ENCODE measurements at regions not wholly inside any gene's neighbourhood (a gene's known extent, or its start where the extent isn't known, plus 50 kb on each side); places are given as distances from the start of the nearest gene placed in this dataset.

DNA sequence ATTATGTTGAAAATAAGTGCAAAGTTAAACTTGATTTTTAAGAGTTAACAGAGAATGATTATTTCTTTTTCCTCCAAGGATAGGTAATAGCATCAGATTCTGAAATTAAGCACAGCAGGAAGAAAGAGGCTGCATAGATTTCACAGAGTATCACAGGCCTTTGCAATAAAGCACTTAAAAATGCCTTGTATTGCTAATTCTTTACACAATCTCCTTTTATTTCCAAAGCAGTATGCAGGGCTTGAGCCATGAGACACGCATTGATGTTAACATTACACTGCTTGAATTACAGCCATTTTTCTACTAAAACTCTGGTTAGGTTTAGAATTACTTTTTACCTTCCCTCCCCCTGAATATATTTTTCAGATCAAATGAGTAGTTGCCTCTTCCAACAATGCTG, 398.3 kb downstream of the BCAT1 start:
- intact Hi-C loops (cut with micrococcal nuclease): no loop called here

More for the DNA sequence above, 398.3 kb downstream of the BCAT1 start:
- BruUV-seq (replicated peaks): no TSS peak
- Histone ChIP-seq H3K9ac (ENCODE audit: low read length) (no peak overlapping the region), H3K36me3 (ENCODE audit: control insufficient read depth in 1 of 2, insufficient read depth in 2 of 2, low read length in 2 of 2) (no peaks in the 10 kb centered on the region), H3K27ac (ENCODE audit: low read depth, low read length) (no peak overlapping the region), H3K4me1 (ENCODE audit: control insufficient read depth in 1 of 2, insufficient read depth in 2 of 2, low read length in 2 of 2) (no peaks in the 10 kb centered on the region), H3K9me2 (ENCODE audit: insufficient read depth) (no peaks in the 10 kb centered on the region), H3K4me3 (replicated peaks in 1 of 2; ENCODE audit: low read depth in 1 of 2, low read length in 2 of 2) (no peak overlapping the region), H3K9me3 (ENCODE audit: control insufficient read depth in 1 of 2, insufficient read depth in 1 of 2, low read depth in 1 of 2, low read length in 2 of 2) (peaks cover 9 to 18% of the 10 kb centered on the region in 2 experiments; a peak in 2 of 4 replicates), H3K4me2 (ENCODE audit: low read length) (no peak overlapping the region), H2AFZ (ENCODE audit: low read depth, low read length, poor library complexity, severe bottlenecking) (no peak overlapping the region), H4K20me1 (ENCODE audit: insufficient read depth) (no peaks in the 10 kb centered on the region), H3K79me2 (ENCODE audit: insufficient read depth, low read length) (no peaks in the 10 kb centered on the region), H3K27me3 (ENCODE audit: insufficient read depth, low read length) (no peaks in the 10 kb centered on the region)
- no peak for DNase-seq (ENCODE audit: low read depth, low spot score)
- TF ChIP-seq CEBPB (IDR thresholded peaks at IDR 0.05; ENCODE audit: low read depth) (no peak), FOSL1 (IDR thresholded peaks at IDR 0.05; ENCODE audit: low read depth) (no peak), SRF (IDR thresholded peaks at IDR 0.05; ENCODE audit: low read depth) (no peak), ZBTB33 (IDR thresholded peaks at IDR 0.05; ENCODE audit: extremely low read depth, insufficient replicate concordance, low read length) (no peak), ZNF274 (IDR thresholded peaks at IDR 0.05; ENCODE audit: low read depth, low read length) (no peak), TCF7L2 (IDR thresholded peaks at IDR 0.05; ENCODE audit: borderline replicate concordance, extremely low read depth, insufficient read depth, insufficient read length) (no peak), POLR2A (IDR thresholded peaks at IDR 0.05; ENCODE audit: borderline replicate concordance, extremely low read depth, insufficient read depth, insufficient read length) (no peak), EZH2 (IDR thresholded peaks at IDR 0.05) (no peak), ELF1 (IDR thresholded peaks at IDR 0.05; ENCODE audit: borderline replicate concordance, low read depth) (no peak), YY1 (IDR thresholded peaks at IDR 0.05; ENCODE audit: extremely low read depth, insufficient replicate concordance, low read depth, low read length) (no peak), CBX3 (IDR thresholded peaks at IDR 0.05; ENCODE audit: low read depth) (no peak), SIN3A (IDR thresholded peaks at IDR 0.05; ENCODE audit: low read depth) (no peak)
- TF ChIP-seq, protein P1, sequence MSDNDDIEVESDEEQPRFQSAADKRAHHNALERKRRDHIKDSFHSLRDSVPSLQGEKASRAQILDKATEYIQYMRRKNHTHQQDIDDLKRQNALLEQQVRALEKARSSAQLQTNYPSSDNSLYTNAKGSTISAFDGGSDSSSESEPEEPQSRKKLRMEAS (IDR thresholded peaks at IDR 0.05): no peak
- ChIA-PET CTCF (no interaction called here), RAD21 (ENCODE audit: low non-redundant PET in 1 of 2, low total read pairs in 2 of 2, uncharacterized antibody in 2 of 2, unreplicated experiment in 2 of 2) (no interaction called here), POLR2A (no interaction called here)
- no peak for ATAC-seq

Measured in HCT116 (cell line).